ENCODE measurements at regions not wholly inside any gene's neighbourhood (a gene's known extent, or its start where the extent isn't known, plus 50 kb on each side); places are given as distances from the start of the nearest gene placed in this dataset.

DNA sequence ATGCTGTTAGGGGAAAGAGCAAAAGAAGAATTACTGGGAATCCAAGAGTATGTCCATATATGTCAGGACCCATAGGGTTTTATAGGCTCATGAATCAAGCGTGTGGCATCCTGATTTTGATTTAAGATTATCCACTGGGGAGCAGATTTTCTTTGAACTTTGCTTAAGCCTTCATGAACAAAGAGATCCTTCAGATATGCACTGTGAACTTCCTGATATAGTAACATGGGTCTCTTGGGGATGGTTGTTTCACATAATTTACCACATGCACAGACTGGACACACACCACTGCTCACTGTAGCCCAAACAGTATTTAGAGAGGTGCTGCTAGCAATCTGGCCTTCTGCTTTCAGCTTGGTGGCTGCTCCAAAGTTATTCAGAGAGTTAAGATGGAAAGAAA, 200.9 kb upstream of the ZPLD1 start:
- DNase-seq (ENCODE audit: low spot score) = no peak
- in situ Hi-C loops (cut with HindIII; ENCODE audit: low sequenced_read_pairs) = loop anchor here (25.0 kb wide), 1 partner anchor 422 kb away; no protein-coding TSS in a partner anchor

DNA sequence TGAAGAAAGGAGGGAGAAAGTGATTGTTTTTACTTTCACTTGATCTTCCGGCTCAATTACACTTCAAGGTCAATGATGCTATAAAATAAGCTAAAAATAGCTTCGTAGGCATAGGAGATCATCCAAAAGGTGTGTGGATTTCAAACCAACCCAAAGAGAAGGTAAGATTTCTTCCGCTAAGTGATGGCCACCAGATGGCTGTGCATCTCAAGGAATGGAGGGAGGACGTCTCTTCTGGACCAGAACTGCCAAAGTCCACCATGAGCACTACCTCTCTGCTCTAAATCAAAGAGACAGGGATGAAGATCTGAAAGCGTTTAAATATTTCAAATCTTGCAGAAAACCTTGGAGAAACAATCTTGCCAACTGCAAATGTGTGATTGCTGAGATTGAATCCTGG, 199.1 kb upstream of the ZPLD1 start:
- in situ Hi-C loops (cut with HindIII; ENCODE audit: low sequenced_read_pairs) = loop anchor here (25.0 kb wide), 1 partner anchor 423 kb away; no protein-coding TSS in a partner anchor
- DNase-seq (ENCODE audit: low spot score) = no peak

DNA sequence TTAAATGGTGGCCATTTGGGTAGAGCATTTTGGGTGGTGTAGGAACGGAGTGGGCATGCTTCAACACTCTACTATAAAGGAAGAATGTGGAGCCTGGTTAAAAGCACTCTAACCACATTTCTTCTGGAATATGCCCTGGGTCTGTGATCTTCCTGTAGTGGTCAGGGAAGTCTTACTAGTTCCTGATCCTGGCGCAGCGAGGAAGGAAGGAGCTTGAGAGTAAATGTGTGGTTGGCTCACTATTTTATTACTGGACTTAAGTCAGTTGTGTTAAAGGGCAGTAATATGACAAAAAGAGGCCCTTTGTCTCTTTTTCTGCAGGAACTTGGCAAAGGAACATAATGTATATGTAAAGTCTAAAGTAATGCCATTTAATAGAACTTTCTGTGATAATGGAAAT, 197.6 kb upstream of the ZPLD1 start:
- in situ Hi-C loops (cut with HindIII; ENCODE audit: low sequenced_read_pairs) = loop anchor here (25.0 kb wide), 1 partner anchor 425 kb away; no protein-coding TSS in a partner anchor
- DNase-seq (ENCODE audit: low spot score) = no peak

DNA sequence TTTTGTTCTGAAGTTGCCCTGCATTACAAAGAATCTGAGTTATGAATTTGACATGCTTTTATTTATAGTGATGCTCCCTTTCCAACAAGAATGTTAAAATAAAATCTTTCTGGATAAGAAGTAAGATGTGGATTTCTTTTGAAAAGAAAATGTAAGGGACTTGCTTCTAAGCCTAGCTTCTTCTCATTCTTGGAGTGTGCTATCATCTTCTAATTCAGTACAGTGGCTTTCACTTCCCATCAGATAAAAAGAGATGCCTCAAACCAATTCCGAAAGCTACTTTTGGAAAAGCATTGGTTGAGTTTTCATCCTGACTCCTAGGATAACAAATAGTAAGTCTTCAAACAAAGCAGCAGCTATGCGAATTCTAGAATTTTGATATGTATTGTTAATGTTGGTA, 197.0 kb upstream of the ZPLD1 start:
- DNase-seq (ENCODE audit: low spot score) = no peak
- in situ Hi-C loops (cut with HindIII; ENCODE audit: low sequenced_read_pairs) = loop anchor here (25.0 kb wide), 1 partner anchor 426 kb away; no protein-coding TSS in a partner anchor

DNA sequence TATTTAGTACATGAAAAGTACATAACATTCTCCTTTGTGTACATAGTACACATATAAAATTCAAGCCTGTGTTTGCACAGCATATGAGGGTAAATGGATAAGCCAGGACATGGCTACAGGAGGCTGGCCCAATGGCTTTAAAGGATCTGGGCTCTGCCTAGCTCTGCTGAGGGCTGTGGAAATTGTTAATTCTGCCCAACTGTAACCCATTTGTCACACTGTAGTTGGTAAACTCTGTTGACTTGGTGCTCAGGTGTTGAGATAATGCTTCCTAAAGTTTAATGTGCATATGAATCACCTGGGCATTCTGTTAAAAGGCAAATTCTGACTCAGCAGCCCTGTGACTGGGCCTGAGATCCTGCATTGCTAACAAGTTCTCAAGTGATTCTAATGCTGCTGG, 196.5 kb upstream of the ZPLD1 start:
- in situ Hi-C loops (cut with HindIII; ENCODE audit: low sequenced_read_pairs) = loop anchor here (25.0 kb wide), 1 partner anchor 426 kb away; no protein-coding TSS in a partner anchor
- no peak for DNase-seq (ENCODE audit: low spot score)

DNA sequence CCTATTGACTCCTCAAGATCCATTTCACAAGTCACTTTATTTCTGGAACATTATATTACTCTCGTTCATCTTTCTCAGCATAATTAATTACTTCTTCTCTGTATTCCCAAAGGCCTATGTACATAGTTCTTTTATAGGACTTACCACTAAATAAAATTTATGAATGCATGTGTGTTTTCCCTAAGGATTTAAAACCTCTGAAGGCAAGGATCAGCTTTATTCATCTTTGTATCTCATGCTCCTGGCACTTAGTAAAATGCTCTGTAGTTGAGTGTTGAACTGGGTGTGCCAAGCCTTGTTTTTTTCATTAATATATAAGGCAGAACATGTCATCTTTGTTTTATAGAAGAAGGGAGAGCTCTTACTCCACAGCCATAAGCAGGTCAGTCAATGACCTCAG, 194.1 kb upstream of the ZPLD1 start:
- in situ Hi-C loops (cut with HindIII; ENCODE audit: low sequenced_read_pairs) = loop anchor here (25.0 kb wide), 1 partner anchor 428 kb away; no protein-coding TSS in a partner anchor
- DNase-seq (ENCODE audit: low spot score) = no peak

DNA sequence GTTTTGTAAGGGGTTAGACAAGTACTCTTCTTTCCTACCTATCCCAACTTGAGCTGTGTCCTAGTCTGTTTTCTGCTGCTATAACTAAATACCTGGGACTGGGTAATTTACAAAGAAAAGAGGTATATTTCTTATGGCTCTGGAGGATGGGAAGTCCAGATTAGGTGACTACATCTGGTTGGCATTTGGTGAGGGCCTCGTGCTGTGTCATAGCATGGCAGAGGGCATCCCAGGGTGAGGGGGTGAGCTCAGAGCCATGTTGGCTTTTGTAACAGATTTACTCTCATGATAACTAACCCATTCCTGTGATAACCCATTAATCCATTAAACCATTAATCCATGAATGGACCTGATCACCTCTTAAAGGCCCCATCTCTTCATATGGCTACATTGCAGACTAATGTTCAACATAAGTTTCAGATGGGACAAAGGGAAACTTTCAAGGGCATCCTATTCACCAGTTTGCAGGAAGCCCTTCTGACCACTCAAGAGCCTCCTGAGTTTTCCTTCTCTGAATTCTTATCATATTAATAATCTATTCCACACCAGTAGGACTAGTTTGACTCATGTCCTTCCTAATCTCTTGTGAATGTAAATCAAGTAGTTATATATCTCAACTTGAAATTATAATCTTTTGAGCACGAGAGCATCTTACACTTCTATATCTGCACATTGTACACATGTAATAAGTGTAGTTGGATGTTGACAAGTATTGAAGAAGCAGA, 185.7 kb upstream of the ZPLD1 start:
- in situ Hi-C loops (cut with HindIII; ENCODE audit: low sequenced_read_pairs) = loop anchor here (25.0 kb wide), 1 partner anchor 437 kb away; no protein-coding TSS in a partner anchor
- no peak for DNase-seq (ENCODE audit: low spot score)

DNA sequence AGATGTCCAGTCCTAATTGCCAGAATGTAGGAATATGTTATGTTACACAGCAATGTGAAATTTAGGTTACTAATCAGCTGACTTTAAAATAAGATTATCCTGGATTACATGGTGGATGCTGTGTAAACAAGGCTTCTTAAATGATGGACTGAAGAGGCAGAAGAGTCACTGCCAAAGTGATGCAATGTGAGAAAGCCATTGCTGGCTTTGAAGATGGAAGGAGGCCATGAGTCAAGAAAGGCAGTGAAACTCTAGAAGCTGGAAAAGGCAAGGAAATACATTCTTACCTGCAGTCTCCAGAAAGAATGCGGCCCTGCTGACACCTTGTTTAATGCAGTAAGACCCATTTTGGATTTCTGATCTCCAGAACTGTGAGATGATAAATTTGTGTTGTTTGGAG, 179.1 kb upstream of the ZPLD1 start:
- DNase-seq (ENCODE audit: low spot score) = no peak
- in situ Hi-C loops (cut with HindIII; ENCODE audit: low sequenced_read_pairs) = no loop called here

DNA sequence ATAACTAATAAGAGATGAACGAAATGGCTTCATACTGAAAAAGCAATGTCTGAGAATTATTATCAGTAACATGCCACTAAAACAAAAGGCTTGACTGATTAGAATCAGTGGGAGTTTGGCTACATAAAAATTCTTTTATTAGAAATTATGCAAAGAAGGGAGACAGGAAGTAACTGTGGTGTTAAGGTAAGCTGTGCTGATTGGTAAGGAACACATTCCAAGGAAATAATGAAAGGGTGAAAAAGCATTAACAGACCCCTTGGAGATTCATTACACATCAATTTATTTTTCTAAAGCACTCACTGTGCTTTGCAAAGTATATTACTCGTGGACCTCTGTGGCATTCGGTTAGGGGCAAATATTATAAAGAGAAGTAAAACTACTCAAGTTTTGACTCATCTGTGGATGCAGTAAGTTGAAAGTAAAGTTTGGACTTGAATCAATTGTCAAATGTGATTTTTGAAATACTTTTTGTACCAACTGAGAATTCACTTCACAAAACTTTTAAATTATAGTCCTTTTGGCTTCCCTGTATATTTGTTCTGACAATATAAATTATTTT, 176.1 kb upstream of the ZPLD1 start:
- DNase-seq (ENCODE audit: low spot score) = no peak
- in situ Hi-C loops (cut with HindIII; ENCODE audit: low sequenced_read_pairs) = no loop called here

DNA sequence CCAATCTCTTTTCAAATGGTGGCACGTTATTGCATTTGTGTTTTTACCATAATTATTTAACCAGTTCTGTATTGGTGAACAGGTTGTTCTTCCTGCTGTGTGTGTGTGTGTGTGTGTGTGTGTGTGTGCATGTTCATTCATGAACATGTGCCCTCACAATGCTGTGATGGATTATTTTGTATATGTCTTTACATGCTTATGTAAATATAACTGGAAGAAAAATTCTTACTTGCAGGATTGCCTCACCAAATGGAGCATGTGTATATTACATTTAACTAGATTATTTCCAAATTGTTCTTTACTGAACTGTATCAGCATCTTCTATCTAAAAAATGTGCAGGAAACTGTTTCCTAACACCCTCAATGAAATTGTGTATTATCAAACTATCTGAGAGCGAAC, 175.2 kb upstream of the ZPLD1 start:
- in situ Hi-C loops (cut with HindIII; ENCODE audit: low sequenced_read_pairs) = no loop called here
- no peak for DNase-seq (ENCODE audit: low spot score)

DNA sequence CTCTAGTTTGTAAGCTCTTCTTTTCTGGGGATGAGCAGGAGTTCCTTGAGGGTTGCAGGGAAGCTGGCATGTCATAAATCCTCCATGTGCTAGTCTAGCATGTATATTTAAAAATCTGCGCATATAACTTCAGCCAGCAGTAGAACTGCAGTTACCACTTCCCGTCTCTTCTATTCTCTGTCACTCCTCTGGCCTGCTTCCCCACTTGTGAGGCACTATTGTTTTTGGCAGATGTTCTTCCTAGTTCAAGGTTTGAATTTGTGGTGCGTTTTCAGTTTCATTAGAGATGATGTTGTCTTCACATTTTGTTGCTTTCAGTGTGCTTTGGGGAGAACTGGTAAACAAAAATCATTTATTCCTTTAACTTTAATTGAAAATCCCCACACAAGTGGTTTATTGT, 169.1 kb upstream of the ZPLD1 start:
- DNase-seq (ENCODE audit: low spot score) = no peak
- in situ Hi-C loops (cut with HindIII; ENCODE audit: low sequenced_read_pairs) = no loop called here

DNA sequence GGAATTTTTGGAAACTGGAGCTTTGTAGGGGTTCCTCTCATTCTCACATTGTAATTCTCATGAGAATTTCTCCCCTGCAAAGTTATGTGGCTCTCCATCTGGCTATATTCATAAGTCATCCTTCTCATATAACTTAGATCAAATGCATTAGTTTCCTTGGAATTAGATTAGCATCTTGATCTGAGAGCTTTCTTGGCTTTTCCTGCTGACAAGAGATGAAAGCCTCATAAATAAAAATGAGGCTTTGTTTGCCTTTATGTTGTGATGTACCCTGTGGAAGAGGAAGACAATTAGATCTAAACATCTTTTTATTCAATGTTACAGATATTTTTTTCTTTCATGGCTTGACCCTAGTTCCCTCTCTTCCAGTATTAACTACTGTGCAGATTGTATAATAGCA, 165.4 kb upstream of the ZPLD1 start:
- in situ Hi-C loops (cut with HindIII; ENCODE audit: low sequenced_read_pairs) = no loop called here
- no peak for DNase-seq (ENCODE audit: low spot score)

DNA sequence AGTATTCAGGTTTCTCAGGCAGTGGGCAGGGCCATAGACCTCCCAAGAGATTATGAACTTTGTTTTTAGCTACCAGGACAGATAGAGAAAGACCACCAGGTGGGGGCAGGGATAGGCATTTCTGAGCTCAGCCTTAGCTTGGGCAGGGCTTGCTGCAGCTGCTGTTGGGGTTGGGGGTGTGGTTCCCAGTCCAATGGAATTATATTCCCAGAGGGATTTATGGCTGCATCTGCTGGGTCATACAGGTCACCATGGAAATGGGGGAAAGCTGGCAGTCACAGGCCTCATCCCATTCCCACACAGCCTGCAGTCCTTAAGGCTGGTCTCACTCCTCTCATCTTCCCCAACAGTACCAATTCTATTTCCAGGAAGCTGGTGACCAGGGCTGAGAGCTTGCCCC, 144.6 kb upstream of the ZPLD1 start:
- DNase-seq (ENCODE audit: low spot score) = no peak
- in situ Hi-C loops (cut with HindIII; ENCODE audit: low sequenced_read_pairs) = no loop called here

DNA sequence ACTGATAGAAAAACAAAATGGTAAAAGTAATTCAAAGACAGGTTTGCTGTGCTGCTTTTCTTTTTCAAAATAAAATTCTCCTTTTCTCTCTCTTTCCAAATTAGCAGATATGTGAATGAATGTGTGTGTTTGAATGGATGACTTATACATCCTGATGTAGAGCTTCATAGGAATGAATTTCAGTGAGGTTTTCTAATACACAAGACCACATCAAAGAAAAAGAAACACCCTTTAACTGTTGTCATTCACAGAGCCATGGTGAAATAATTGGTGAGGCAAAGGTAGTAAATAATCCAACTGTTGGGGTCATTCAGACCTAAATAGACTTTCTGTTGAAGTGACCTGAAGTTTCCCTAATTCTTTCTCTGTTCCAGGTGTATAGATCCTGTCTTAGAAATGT, 139.1 kb upstream of the ZPLD1 start:
- DNase-seq (ENCODE audit: low spot score) = no peak
- in situ Hi-C loops (cut with HindIII; ENCODE audit: low sequenced_read_pairs) = no loop called here

DNA sequence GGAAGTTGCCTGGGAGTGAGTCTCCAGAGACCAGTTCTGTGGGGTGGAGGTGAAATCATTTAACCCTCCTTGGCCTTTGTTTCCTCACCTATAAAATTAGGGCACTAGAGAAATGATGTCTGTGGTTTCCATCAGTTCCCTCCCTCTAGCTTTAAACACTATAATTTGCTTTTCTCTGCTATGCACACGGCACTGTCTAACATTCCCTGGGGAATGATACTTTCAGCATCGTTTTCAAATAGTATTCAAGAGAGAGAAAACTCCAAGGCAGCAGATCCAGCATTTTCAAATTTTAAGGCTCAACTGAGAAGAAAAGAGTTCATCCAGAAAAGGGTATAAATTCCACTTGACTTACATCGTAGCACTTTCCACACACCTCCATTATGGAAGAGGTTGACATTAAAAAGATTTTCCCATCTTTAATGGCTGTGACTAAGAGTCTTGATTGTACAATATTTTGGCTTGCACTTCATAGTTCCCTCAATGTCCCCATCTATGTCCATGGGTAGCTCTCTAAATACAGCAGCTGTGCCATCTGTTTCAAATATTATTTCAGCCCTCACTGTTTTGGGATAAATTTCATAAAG, 137.7 kb upstream of the ZPLD1 start:
- in situ Hi-C loops (cut with HindIII; ENCODE audit: low sequenced_read_pairs) = no loop called here
- DNase-seq (ENCODE audit: low spot score) = no peak

DNA sequence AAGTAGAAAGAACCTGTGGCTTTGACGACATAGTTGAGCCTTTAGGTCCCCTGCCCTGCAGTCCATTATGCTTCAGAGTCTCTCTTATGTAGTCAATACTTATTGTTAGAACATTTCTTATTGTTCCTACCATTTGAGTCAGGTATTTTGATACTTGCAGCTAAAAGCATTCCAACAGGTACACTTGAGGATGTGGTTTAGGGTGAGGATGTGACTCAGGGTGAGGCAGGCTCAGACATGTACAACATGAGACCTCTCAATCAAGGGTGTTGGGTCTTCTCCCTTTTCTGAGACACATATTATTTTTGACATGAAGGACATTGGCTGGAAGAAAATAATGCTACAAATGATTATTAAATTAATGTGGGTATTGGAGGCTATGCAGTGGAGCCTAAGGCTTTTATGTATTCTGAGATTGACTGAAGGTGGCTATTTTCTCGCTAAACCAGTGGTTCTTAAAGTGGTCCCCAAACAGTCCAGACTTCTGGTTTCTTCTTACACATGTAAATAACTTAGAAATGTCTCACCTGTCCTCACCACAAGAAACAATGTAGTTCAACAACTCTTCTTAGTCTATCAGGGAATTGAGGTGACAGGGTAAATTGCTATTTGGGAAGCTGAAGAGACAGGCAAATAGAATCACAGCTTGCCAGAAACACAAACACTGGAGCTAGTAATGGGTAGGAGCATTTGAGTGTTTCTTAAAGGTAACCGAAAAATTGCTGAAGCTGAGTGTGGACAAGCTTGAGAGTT, 135.5 kb upstream of the ZPLD1 start:
- no peak for DNase-seq (ENCODE audit: low spot score)
- in situ Hi-C loops (cut with HindIII; ENCODE audit: low sequenced_read_pairs) = no loop called here

DNA sequence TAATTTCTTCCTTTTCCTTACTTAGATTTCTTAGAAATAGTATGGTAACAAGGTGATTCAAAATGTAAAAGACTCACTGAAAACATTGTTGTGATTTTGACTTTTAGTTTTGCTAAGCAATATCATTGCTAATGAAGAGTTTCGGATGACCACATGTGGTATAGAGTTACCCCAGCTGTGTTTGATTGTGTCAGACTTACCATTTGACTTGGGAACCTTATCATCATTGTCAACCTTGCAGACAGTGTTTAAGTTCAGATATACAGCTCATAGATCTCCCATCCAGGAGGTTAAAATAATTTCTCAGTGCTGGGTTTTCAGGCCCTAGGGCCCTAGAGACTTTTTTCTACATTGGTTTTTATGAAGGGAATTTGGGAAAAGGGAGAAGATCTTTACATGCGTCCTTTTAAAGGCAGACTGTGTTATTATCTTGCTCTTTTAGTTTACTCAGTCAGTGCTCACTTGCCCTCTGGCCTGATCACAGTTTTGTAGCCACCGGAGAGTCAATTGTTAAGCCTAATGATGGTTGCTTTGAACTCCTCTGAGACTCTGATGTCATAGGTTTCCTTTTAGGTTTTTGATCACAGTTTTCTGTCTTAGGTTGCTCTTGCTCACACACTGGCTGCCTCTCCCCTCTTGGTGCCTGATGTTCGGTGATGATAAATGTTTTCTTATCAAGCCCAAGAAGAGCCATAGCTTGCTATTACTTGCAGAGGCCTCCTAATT, 133.5 kb upstream of the ZPLD1 start:
- in situ Hi-C loops (cut with HindIII; ENCODE audit: low sequenced_read_pairs) = no loop called here
- DNase-seq (ENCODE audit: low spot score) = no peak

DNA sequence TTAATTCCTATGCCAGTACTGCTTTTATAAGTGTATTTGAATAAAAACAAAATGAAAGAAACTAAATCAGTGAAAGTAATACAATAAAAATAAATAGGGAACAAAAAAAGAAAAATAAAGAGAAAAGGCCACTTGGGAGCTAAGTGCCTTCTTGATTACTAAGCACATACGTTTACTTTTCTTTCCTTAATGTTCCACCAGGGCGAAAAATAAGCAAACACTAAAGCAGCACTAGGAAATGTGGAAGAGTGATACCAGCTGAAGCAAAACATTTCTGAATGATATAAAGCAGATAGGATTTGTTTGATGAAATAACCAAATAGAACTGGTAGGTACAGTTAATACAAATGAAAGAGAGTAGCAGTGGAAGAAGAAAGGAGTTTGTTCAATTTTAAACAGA, 132.8 kb upstream of the ZPLD1 start:
- no peak for DNase-seq (ENCODE audit: low spot score)
- in situ Hi-C loops (cut with HindIII; ENCODE audit: low sequenced_read_pairs) = no loop called here

DNA sequence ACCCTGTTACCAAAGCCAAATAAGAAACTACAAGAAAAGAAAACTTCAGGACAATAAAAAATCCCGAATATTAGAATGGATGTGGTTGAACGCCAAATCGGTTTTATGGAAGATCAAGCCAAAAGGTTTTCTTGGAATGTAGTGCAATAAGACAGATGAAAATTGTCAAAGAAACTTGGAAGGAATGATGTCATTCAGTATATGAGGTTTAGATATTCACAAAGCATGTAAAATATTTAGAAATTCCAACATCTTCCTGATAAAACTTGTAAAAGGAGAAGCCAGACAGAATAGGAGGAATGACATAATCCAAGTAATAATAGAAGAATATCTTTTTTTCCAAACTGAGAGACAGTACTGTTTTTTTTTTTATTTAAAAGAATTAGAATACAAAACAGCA, 130.3 kb upstream of the ZPLD1 start:
- in situ Hi-C loops (cut with HindIII; ENCODE audit: low sequenced_read_pairs) = no loop called here
- no peak for DNase-seq (ENCODE audit: low spot score)

Data from G401 (cell line).